Karpas-422 (cell line): ENCODE measurements at regions not wholly inside any gene's neighbourhood (a gene's known extent, or its start where the extent isn't known, plus 50 kb on each side); places are given as distances from the start of the nearest gene placed in this dataset.

Source experiments
- DNase-seq: peaks from one replicate; pipeline ENCODE4 v3.0.0-alpha.2; 2015
- H2AFZ ChIP-seq: fragments of 200-600 bp; sonication (generic); 2 replicates; pipeline ENCODE4 v1.6.1; 2014; ENCODE audit warnings: antibody characterized with exemption, low read length, mixed read lengths
- H3K27ac ChIP-seq: fragments of 200-600 bp; sonication (generic); 2 replicates; pipeline ENCODE4 v1.5.1; 2014; ENCODE audit warnings: mild to moderate bottlenecking, low read length, moderate library complexity
- H3K27me3 ChIP-seq: fragments of 200-600 bp; sonication (generic); 2 replicates; pipeline ENCODE4 v1.6.1; 2014; ENCODE audit warnings: low read length, mixed read lengths
- H3K36me3 ChIP-seq: fragments of 200-600 bp; sonication (generic); 2 replicates; pipeline ENCODE4 v1.6.1; 2014; ENCODE audit warnings: low read length, mixed read lengths; ENCODE audit not compliant: insufficient read depth
- H3K4me1 ChIP-seq: fragments of 200-600 bp; sonication (generic); 2 replicates; pipeline ENCODE4 v1.6.1; 2014; ENCODE audit warnings: mild to moderate bottlenecking, low read length, mixed read lengths
- H3K4me2 ChIP-seq: fragments of 200-600 bp; sonication (generic); 2 replicates; pipeline ENCODE4 v1.6.1; 2014; ENCODE audit warnings: low read length, low read depth, mild to moderate bottlenecking; ENCODE audit not compliant: poor library complexity, severe bottlenecking
- H3K4me3 ChIP-seq: fragments of 200-600 bp; sonication (generic); 2 replicates; pipeline ENCODE4 v1.5.1; 2014; ENCODE audit warnings: mild to moderate bottlenecking, antibody characterized with exemption, low read length, mixed read lengths
- H3K79me2 ChIP-seq: fragments of 200-600 bp; sonication (generic); 2 replicates; pipeline ENCODE4 v1.6.1; 2014; ENCODE audit warnings: mild to moderate bottlenecking, low read length, mixed read lengths
- H3K9ac ChIP-seq: fragments of 200-600 bp; sonication (generic); 2 replicates; pipeline ENCODE4 v1.6.0; 2014; ENCODE audit warnings: low read length
- H3K9me2 ChIP-seq: fragments of 200-600 bp; sonication (generic), shearing (Covaris generic); replicated peaks from 2 replicates; pipeline ENCODE4 v1.6.0; 2014; ENCODE audit warnings: mild to moderate bottlenecking, low read length, moderate library complexity; ENCODE audit not compliant: insufficient read depth
- H3K9me3 ChIP-seq: fragments of 300-700, 200-600 bp; sonication (generic); 2 replicates; pipeline ENCODE4 v1.6.1; 2014; ENCODE audit warnings: low read length, mixed read lengths
- H4K20me1 ChIP-seq: fragments of 200-600 bp; sonication (generic); 2 replicates; pipeline ENCODE4 v1.6.1; 2014; ENCODE audit warnings: mild to moderate bottlenecking, antibody characterized with exemption, low read length, low read depth; ENCODE audit not compliant: insufficient read depth

GRCh38 chr20:63145156-63145555 is 70.8 kb downstream of the YTHDF1 start:
- Histone ChIP-seq H3K4me3 (no peak overlapping the region), H3K36me3 (no peaks in the 10 kb centered on the region), H3K4me1 (no peaks in the 10 kb centered on the region), H3K9me3 (no peaks in the 10 kb centered on the region), H4K20me1 (no peaks in the 10 kb centered on the region), H3K4me2 (no peak overlapping the region), H3K9ac (no peak overlapping the region), H3K27ac (no peak overlapping the region), H3K9me2 (no peaks in the 10 kb centered on the region), H3K27me3 (no peaks in the 10 kb centered on the region), H2AFZ (no peak overlapping the region), H3K79me2 (no peaks in the 10 kb centered on the region)
- DNase-seq, result no peak

GRCh38 chr20:63142933-63143332 is 73.0 kb downstream of the YTHDF1 start:
- H3K9ac ChIP-seq, result no peak overlapping the region
- H4K20me1 ChIP-seq, result no peaks in the 10 kb centered on the region
- no peak overlapping the region for H2AFZ ChIP-seq
- no peaks in the 10 kb centered on the region for H3K27me3 ChIP-seq
- no peak overlapping the region for H3K27ac ChIP-seq
- no peak for DNase-seq
- H3K79me2 ChIP-seq, result no peaks in the 10 kb centered on the region
- no peaks in the 10 kb centered on the region for H3K36me3 ChIP-seq
- H3K4me1 ChIP-seq, result no peaks in the 10 kb centered on the region
- H3K9me2 ChIP-seq, result no peaks in the 10 kb centered on the region
- no peak overlapping the region for H3K4me2 ChIP-seq
- H3K9me3 ChIP-seq, result no peaks in the 10 kb centered on the region
- no peak overlapping the region for H3K4me3 ChIP-seq

GRCh38 chr20:63141531-63141930 is 74.4 kb downstream of the YTHDF1 start:
- H3K27ac ChIP-seq, result no peak overlapping the region
- H3K4me1 ChIP-seq, result no peaks in the 10 kb centered on the region
- H3K36me3 ChIP-seq, result no peaks in the 10 kb centered on the region
- no peak overlapping the region for H3K9ac ChIP-seq
- H3K4me3 ChIP-seq, result no peak overlapping the region
- no peak for DNase-seq
- H3K9me2 ChIP-seq, result no peaks in the 10 kb centered on the region
- no peaks in the 10 kb centered on the region for H3K79me2 ChIP-seq
- H3K4me2 ChIP-seq, result no peak overlapping the region
- H4K20me1 ChIP-seq, result no peaks in the 10 kb centered on the region
- no peak overlapping the region for H2AFZ ChIP-seq
- H3K27me3 ChIP-seq, result no peaks in the 10 kb centered on the region
- no peaks in the 10 kb centered on the region for H3K9me3 ChIP-seq

- no peaks in the 10 kb centered on the region for H3K36me3 ChIP-seq
- no peaks in the 10 kb centered on the region for H3K4me1 ChIP-seq
Observed at GRCh38 chr20:63140514-63141433, 75.2 kb downstream of the YTHDF1 start.

GRCh38 chr20:63139837-63140236 is 76.1 kb downstream of the YTHDF1 start:
- no peak for DNase-seq
- H3K9me3 ChIP-seq, result no peaks in the 10 kb centered on the region
- no peaks in the 10 kb centered on the region for H3K79me2 ChIP-seq
- no peaks in the 10 kb centered on the region for H4K20me1 ChIP-seq
- no peaks in the 10 kb centered on the region for H3K27me3 ChIP-seq
- no peaks in the 10 kb centered on the region for H3K36me3 ChIP-seq
- H3K9ac ChIP-seq, result no peak overlapping the region
- H3K27ac ChIP-seq, result no peak overlapping the region
- H3K4me3 ChIP-seq, result no peak overlapping the region
- no peak overlapping the region for H2AFZ ChIP-seq
- no peak overlapping the region for H3K4me2 ChIP-seq
- H3K4me1 ChIP-seq, result no peaks in the 10 kb centered on the region
- H3K9me2 ChIP-seq, result no peaks in the 10 kb centered on the region

More at GRCh38 chr20:63140514-63141433, 75.2 kb downstream of the YTHDF1 start:
- H3K4me2 ChIP-seq, result no peak overlapping the region
- no peaks in the 10 kb centered on the region for H3K9me2 ChIP-seq
- DNase-seq, result no peak
- H3K9me3 ChIP-seq, result no peaks in the 10 kb centered on the region
- no peak overlapping the region for H3K4me3 ChIP-seq
- no peak overlapping the region for H3K27ac ChIP-seq
- H3K27me3 ChIP-seq, result no peaks in the 10 kb centered on the region
- H2AFZ ChIP-seq, result no peak overlapping the region
- H3K79me2 ChIP-seq, result no peaks in the 10 kb centered on the region
- no peak overlapping the region for H3K9ac ChIP-seq
- no peaks in the 10 kb centered on the region for H4K20me1 ChIP-seq

- Histone ChIP-seq H3K9me2 (no peaks in the 10 kb centered on the region), H3K27me3 (no peaks in the 10 kb centered on the region), H3K79me2 (no peaks in the 10 kb centered on the region), H2AFZ (no peak overlapping the region), H4K20me1 (no peaks in the 10 kb centered on the region), H3K9ac (no peak overlapping the region), H3K36me3 (no peaks in the 10 kb centered on the region), H3K4me2 (no peak overlapping the region), H3K27ac (no peak overlapping the region), H3K4me3 (no peak overlapping the region), H3K4me1 (no peaks in the 10 kb centered on the region), H3K9me3 (no peaks in the 10 kb centered on the region)
- DNase-seq, result no peak
Observed at GRCh38 chr20:63139356-63139755, 76.6 kb downstream of the YTHDF1 start.

GRCh38 chr20:63138855-63139341 is 77.0 kb downstream of the YTHDF1 start:
- H3K27ac ChIP-seq, result no peak overlapping the region
- H3K4me1 ChIP-seq, result no peaks in the 10 kb centered on the region
- no peak overlapping the region for H3K9ac ChIP-seq
- H3K9me3 ChIP-seq, result no peaks in the 10 kb centered on the region
- H3K4me3 ChIP-seq, result no peak overlapping the region
- H4K20me1 ChIP-seq, result no peaks in the 10 kb centered on the region
- no peak for DNase-seq
- no peaks in the 10 kb centered on the region for H3K79me2 ChIP-seq
- no peak overlapping the region for H3K4me2 ChIP-seq
- H3K27me3 ChIP-seq, result no peaks in the 10 kb centered on the region
- H2AFZ ChIP-seq, result no peak overlapping the region
- H3K36me3 ChIP-seq, result no peaks in the 10 kb centered on the region
- no peaks in the 10 kb centered on the region for H3K9me2 ChIP-seq

- no peak overlapping the region for H3K9ac ChIP-seq
- H3K27me3 ChIP-seq, result no peaks in the 10 kb centered on the region
- H3K4me1 ChIP-seq, result no peaks in the 10 kb centered on the region
- no peak overlapping the region for H3K4me3 ChIP-seq
- no peaks in the 10 kb centered on the region for H3K79me2 ChIP-seq
- DNase-seq, result no peak
- no peak overlapping the region for H2AFZ ChIP-seq
- no peaks in the 10 kb centered on the region for H4K20me1 ChIP-seq
- H3K27ac ChIP-seq, result no peak overlapping the region
- H3K9me2 ChIP-seq, result no peaks in the 10 kb centered on the region
- no peak overlapping the region for H3K4me2 ChIP-seq
- no peaks in the 10 kb centered on the region for H3K9me3 ChIP-seq
- H3K36me3 ChIP-seq, result no peaks in the 10 kb centered on the region
Observed at GRCh38 chr20:63137851-63138415, 78.0 kb downstream of the YTHDF1 start.
